NCI-H2029 treated with DMSO at 0.1 percent for 48 hours (cell line): ENCODE measurements at regions not wholly inside any gene's neighbourhood (a gene's known extent, or its start where the extent isn't known, plus 50 kb on each side); places are given as distances from the start of the nearest gene placed in this dataset.

Source experiments
- DNase-seq: peaks from one replicate; lab custom pipeline; 2025; lab: John Stamatoyannopoulos, UW

DNA sequence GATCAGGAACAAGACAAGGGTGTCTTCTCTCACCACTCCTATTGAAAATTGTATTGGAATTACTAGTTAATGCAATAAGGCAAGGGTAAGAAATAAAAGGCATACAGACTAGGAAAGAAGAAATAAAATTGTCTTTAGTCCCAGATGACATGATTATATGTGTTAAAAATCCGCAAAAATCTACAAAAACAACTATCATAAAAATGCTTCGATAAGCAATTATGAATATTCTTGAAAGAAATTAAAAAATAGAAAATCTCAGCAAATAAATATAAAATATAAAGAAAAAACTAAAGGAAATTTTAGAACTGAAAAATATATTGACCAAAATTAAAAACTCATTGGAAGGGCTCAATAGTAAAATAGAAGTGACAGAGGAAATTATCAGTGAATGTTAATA is 243.3 kb downstream of the ZNF674 start:
- no peak for DNase-seq

- DNase-seq: no peak
Observed at GRCh38 chrX:46298821-46299220, 246.4 kb downstream of the ZNF674 start.

DNA sequence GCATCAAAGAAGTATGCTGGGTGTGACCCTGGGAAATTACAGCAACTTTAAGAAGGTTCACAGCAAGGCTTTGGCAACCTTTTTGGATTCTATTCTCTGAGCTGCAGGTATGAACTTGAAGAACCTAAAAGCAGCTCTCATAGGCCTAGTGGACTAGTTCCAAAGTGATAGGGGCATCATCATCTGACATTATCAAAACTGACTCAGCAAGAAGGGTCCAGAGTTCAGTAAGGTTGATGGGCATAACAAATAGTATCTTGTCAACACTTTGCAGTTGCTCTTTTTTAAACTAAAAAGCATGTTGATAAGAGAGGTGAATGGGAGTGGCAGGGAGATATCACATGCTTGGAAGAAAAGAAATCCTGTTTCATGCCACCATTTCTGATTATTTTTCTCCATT is 249.3 kb downstream of the ZNF674 start:
- DNase-seq: no peak

GRCh38 chrX:46294234-46294633 is 251.0 kb downstream of the ZNF674 start:
- DNase-seq: no peak

- no peak for DNase-seq
Observed at GRCh38 chrX:46279925-46280313, 265.3 kb downstream of the ZNF674 start.

GRCh38 chrX:46279214-46279924 is 265.9 kb downstream of the ZNF674 start:
- DNase-seq: no peak

DNA sequence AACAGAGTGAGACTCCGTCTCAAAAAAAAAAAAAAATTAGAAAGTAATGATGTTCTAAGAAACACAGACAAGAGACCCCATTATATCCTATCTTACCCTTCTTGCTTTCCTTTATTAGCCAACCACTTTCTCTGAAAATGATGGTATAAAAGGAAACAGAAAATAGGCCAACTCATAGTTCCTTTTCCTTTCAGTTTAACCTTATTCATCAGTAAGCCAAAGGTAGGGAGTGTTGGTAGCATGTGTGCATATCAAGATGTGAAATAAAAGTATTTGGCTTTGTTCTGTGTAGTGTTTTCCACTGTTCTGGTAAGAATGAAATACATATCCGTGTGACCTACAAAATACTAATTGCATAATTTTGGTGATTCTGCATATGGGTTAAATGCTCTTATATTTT is 266.6 kb downstream of the ZNF674 start:
- no peak for DNase-seq

DNA sequence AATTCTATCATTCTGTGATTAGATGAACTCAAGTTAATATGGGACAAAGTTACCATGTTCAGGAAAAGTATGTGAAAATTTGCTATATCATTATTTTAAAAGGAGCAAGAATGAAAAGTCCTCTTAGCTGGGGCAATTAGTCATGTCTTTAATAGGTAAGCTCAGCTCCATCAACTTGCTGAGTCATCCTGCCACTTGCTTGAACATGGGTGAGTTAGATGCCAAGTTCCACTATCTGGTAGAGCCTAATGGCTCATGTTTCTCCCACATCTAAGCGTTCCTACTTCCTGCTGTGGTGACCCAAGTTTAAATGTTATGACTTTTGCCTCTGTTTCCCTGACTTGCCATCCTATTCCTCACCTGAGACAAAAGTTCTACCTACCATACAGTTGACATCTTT is 276.8 kb downstream of the ZNF674 start:
- DNase-seq: no peak

- DNase-seq: no peak
Observed at GRCh38 chrX:46263494-46263893, 281.7 kb downstream of the ZNF674 start.

DNA sequence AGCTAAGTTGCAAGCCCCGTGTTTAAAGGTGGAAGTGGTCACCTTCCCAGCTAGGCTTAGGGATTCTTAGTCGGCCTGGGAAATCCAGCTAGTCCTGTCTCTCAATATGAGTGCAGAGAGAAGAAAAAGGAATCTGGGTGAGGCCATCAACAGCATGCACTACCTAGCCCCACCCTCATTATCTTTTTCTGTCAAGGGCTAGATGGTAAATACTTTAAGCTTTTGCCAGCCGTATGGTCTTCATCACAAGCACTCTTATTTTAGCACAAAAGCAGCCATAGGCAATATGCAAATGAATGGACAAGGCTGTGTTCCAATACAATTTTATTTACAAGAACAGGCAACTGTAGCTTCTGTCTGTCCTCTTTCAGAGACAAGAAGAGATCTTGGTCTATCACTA is 282.9 kb downstream of the ZNF674 start:
- DNase-seq: no peak

DNA sequence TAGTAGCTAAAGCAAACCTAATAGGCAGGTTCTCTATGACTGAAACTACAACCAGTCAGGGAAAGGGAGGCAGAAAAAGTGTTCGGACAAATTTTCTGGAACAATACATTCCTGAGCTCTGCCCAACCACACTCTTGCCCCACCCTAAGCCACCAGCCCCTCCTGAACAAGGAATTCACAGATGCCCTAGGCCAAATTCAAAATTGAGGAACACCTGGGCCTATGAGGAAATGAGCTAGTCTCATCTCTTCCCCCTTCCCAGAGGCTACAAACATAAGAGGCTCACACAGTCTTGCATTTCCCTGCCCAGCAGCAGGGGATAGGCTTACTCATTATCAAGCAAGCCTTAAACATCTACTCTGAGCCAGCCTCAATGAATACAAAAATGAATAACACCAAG is 284.7 kb downstream of the ZNF674 start:
- no peak for DNase-seq

GRCh38 chrX:46258356-46258755 is 286.9 kb downstream of the ZNF674 start:
- no peak for DNase-seq

- no peak for DNase-seq
Observed at GRCh38 chrX:46257451-46257879, 287.8 kb downstream of the ZNF674 start.

DNA sequence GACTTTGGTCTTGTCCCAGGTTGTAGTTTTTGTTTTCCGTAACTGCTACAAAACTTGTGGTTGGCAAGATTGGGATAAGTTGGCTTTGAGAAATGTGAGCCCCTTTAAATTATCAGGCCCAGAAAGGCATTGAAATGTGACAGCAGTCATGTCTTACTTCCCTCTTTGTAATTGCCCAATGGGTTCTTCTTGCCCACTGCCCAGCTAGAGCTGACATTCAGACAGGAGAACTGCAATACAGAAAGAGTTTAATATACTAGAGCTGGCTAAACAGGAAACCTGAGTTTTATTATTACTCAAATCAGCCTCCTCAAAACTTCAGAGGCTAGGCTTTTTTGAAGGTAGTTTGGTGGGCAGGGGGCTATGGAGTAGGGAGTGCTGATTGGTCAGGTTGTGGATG is 288.3 kb downstream of the ZNF674 start:
- DNase-seq: no peak

DNA sequence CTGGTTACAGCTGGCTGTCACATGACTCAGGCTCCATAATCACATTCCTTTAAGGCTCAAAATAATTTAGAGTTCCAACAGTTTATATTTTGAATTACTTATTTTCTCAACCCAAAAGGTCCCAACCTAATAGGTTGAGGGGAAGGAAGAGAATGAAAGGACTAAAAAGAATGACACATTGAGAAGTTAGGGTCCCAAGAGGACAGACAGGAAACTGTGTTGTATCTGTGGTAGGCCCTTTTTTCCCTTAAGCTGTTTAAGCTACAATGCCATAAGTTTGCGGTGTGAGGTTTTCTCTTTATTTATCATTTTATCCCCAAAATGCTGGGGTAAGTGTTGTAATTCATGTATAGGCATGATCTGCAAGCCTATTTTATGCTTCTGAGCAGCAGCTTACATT is 290.2 kb downstream of the ZNF674 start:
- no peak for DNase-seq

GRCh38 chrX:46254641-46255040 is 290.6 kb downstream of the ZNF674 start:
- DNase-seq: no peak

DNA sequence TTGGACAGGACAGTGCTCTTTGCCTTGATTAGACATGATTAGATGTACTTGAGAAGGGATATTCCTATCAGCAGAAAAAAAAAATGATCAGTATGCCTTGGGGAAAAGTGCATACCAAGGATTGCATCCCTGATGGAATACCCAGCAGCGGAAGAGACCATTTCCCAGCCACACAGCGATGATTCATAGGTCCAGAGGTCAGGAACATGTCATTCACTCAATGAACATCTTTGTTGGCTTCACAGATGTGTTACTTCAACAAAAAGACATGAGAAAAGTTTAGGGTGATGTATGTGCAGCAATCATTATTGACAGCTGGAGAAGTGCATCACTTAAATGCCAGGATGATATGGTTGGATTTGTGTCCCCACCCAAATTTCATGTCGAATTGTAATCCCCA is 293.5 kb downstream of the ZNF674 start:
- DNase-seq: no peak

DNA sequence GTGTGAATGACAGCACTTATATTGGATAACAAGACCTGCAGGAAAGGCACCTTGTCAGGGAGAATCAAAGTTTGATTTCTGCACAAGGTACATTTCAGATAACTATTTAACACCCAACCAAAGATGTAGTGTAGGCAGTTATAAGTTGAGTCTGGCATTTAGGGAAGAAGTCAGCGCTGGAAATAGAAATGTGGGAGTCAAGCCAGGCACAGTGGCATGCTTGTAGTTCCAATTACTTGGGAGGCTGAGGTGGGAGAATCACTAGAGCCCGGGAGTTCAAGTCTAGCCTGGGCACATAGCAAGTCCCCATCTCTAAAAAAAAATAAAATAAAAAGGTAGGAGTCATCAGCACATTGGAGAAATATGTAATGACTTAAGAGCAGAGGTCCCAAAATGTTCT is 295.1 kb downstream of the ZNF674 start:
- DNase-seq: no peak

- DNase-seq: no peak
Observed at GRCh38 chrX:46247456-46247855, 297.8 kb downstream of the ZNF674 start.

DNA sequence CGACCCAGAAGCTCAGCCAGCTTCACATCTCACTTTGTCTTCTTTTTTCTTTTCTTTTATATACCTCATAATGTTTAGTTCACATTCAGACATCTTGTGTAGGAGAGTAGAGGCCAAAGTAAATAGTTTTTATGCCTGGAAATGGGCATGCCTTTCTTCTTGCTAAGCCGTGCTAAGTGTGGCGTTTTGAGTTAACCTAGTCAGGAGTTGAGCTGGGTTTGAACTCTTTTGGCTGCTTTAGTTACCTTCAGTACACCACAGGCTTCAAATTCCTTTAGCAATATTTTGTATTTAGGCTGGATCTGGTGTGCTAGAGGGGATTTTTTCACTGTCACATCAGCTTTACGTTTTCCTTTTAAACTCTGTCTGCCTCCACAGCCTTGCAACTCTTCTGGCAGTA is 300.8 kb downstream of the ZNF674 start:
- no peak for DNase-seq

DNA sequence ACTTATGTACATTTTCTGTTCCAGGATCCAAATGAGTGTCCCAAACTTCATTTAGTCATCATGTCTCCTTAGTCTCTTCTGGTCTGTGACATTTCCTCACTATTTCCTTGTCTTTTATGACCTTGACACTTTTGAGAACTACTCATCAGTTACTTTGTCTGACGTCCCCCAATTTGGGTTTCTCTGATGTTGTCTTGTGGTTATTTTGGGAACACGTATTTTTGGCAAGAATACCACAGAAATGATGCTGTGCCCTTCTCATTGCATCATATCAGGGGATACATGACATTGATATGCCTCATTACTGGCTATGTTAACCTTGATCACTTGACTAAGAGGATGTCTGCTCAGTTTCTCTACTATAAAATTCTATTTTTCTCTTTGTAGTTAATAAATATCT is 308.8 kb downstream of the ZNF674 start:
- DNase-seq: no peak

- DNase-seq: no peak
Observed at GRCh38 chrX:46235778-46236177, 309.4 kb downstream of the ZNF674 start.

DNA sequence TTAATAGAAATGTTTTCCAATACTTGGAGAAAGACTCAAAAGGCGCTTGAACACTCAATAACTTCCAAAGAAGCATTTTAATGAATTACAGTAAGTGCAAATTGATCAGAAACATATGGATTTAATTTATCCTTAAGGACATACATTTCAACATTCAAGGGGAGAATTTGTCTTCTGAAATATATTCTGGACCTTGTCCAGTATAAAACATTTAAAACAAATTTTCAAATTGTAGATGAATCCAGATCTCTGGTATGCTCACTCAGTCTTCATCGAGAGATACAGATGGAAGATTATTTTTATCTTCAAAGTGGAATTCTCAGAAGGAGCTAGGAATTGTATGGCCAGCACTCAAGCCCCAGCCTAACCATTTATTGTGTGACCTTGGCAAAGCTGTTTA is 310.4 kb downstream of the ZNF674 start:
- no peak for DNase-seq

DNA sequence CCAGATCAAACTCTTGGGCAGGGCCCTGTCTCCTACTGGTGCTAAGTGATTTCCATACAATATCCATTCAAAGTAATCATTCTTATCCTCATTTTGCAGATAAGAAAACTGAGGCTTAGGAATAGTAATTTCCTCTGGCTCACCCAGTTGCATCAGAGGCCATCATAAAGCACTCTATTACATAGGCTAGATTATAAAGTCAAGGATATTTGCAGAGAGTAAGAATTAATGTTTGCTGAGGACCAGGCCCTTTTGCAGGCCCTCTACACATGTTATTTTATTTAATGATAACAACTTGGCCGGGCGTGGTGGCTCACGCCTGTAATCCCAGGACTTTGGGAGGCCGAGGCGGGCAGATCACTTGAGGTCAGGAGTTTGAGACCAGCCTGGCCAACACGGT is 316.8 kb downstream of the ZNF674 start:
- DNase-seq: no peak

- no peak for DNase-seq
Observed at GRCh38 chrX:46226422-46226821, 318.8 kb downstream of the ZNF674 start.
